ENCODE measurements at regions not wholly inside any gene's neighbourhood (a gene's known extent, or its start where the extent isn't known, plus 50 kb on each side); places are given as distances from the start of the nearest gene placed in this dataset.

DNA sequence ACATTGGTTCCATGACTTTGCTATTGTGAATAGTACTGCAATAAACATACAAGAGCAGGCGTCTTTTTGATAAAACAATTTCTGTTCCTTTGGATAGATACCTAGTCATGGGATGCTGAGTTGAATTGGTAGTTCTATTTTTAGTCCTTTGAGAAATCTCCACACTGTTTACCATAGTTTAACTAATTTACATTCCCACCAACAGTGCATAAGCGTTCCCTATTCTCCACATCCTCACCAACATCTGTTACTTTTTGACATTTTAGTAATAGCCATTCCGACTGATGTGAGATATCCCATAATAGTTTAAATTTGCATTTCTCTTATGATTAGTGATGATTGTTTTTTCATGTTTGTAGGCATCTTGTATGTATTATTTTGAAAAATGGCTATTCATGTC, 707.0 kb downstream of the SORCS1 start (continued):
- no peak for TF ChIP-seq HDAC2 (IDR thresholded peaks at IDR 0.05; ENCODE audit: borderline replicate concordance in 1 of 2, low read depth in 2 of 2, low read length in 2 of 2)
- no peak for TF ChIP-seq CBX5 (IDR thresholded peaks at IDR 0.05; ENCODE audit: low read depth, low read length)
- no peak for TF ChIP-seq POU5F1 (IDR thresholded peaks at IDR 0.05; ENCODE audit: low read depth, low read length)
